HG03442 (cell line): ENCODE measurements at regions not wholly inside any gene's neighbourhood (a gene's known extent, or its start where the extent isn't known, plus 50 kb on each side); places are given as distances from the start of the nearest gene placed in this dataset.

Experiments
- ATAC-seq: cut with Tn5 transposase; IDR thresholded peaks from one replicate; pipeline ENCODE4 v1.9.1; 2021; ENCODE audit warnings: mild to moderate bottlenecking, moderate library complexity; ENCODE audit not compliant: unreplicated experiment

GRCh38 chr14:101480747-101481530, 80.4 kb upstream of the DIO3 start:
- ATAC-seq: no peak

GRCh38 chr14:101481557-101481956, 79.7 kb upstream of the DIO3 start:
- no peak for ATAC-seq

- no peak for ATAC-seq
Observed at GRCh38 chr14:101482066-101482465, 79.2 kb upstream of the DIO3 start.

- ATAC-seq: no peak
Observed at GRCh38 chr14:101483829-101484228, 77.5 kb upstream of the DIO3 start.

- no peak for ATAC-seq
Observed at GRCh38 chr14:101489092-101489760, 72.1 kb upstream of the DIO3 start.

- ATAC-seq: no peak
Observed at GRCh38 chr14:101490771-101491170, 70.5 kb upstream of the DIO3 start.

- no peak for ATAC-seq
Observed at GRCh38 chr14:101491841-101492240, 69.5 kb upstream of the DIO3 start.

- ATAC-seq: no peak
Observed at GRCh38 chr14:101492716-101493115, 68.6 kb upstream of the DIO3 start.

- no peak for ATAC-seq
Observed at GRCh38 chr14:101494826-101495225, 66.5 kb upstream of the DIO3 start.

GRCh38 chr14:101495284-101495683, 66.0 kb upstream of the DIO3 start:
- no peak for ATAC-seq

- ATAC-seq: no peak
Observed at GRCh38 chr14:101495827-101496775, 65.2 kb upstream of the DIO3 start.

- ATAC-seq: no peak
Observed at GRCh38 chr14:101496776-101497683, 64.3 kb upstream of the DIO3 start.

GRCh38 chr14:101497684-101498525, 63.4 kb upstream of the DIO3 start:
- ATAC-seq: no peak

- no peak for ATAC-seq
Observed at GRCh38 chr14:101498526-101498860, 62.8 kb upstream of the DIO3 start.

GRCh38 chr14:101499080-101499479, 62.2 kb upstream of the DIO3 start:
- no peak for ATAC-seq

GRCh38 chr14:101499513-101499912, 61.8 kb upstream of the DIO3 start:
- ATAC-seq: no peak

GRCh38 chr14:101500061-101500460, 61.2 kb upstream of the DIO3 start:
- ATAC-seq: no peak

- ATAC-seq: no peak
Observed at GRCh38 chr14:101500681-101501080, 60.6 kb upstream of the DIO3 start.

GRCh38 chr14:101501341-101501740, 60.0 kb upstream of the DIO3 start:
- ATAC-seq: no peak
